ENCODE measurements at regions not wholly inside any gene's neighbourhood (a gene's known extent, or its start where the extent isn't known, plus 50 kb on each side); places are given as distances from the start of the nearest gene placed in this dataset.
"Not testable (repeated sequence)": the region's sequence is repeated elsewhere in the genome, so short reads cannot be mapped to it uniquely, and the experiment has no call there.

- no peak for DNase-seq
- Mint-ChIP-seq H3K27ac (no peak overlapping the region), H3K9me3 (no peaks in the 10 kb centered on the region), H3K36me3 (ENCODE audit: low read depth) (no peaks in the 10 kb centered on the region), H3K4me1 (ENCODE audit: low read depth) (peaks cover 3% of the 10 kb centered on the region), H3K27me3 (ENCODE audit: low read depth) (no peaks in the 10 kb centered on the region), H3K4me3 (no peak overlapping the region)
- intact Hi-C loops (cut with micrococcal nuclease) = no loop called here
- CTCF ChIA-PET = interaction anchor here (1.1 kb wide), 1 partner anchor 329 kb away, joined by 3 read pairs; no protein-coding TSS in a partner anchor
Observed at GRCh38 chr21:35381743-35382310, 332.7 kb upstream of the RUNX1 start.

DNA sequence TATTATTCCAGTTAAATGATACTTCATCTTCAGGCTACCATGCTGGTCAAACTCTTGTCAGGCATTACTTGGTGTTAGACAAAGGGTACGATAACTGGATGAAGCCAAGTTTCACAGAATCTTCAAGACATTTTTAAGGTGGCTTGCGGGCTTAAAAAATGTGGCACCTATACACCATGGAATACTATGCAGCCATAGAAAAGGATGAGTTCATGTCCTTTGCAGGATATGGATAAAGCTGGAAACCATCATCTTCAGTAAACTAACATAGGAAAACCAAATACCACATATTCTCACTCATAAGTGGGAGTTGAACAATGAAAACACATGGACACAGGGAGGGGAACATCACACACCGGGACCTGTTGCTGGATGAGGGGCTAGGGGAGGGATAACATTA lies 331.2 kb upstream of the RUNX1 start:
- intact Hi-C loops (cut with micrococcal nuclease) = not testable (repeated sequence)

GRCh38 chr21:35378881-35379280 lies 329.8 kb upstream of the RUNX1 start:
- Mint-ChIP-seq H3K9me3 (no peaks in the 10 kb centered on the region), H3K27me3 (ENCODE audit: low read depth) (no peaks in the 10 kb centered on the region), H3K27ac (no peak overlapping the region), H3K4me3 (no peak overlapping the region), H3K36me3 (ENCODE audit: low read depth) (no peaks in the 10 kb centered on the region), H3K4me1 (ENCODE audit: low read depth) (no peaks in the 10 kb centered on the region)
- CTCF ChIA-PET = no interaction called here
- intact Hi-C loops (cut with micrococcal nuclease) = no loop called here
- no peak for DNase-seq

More for the DNA sequence above, 331.2 kb upstream of the RUNX1 start:
- H3K27ac Mint-ChIP-seq; H3K36me3 Mint-ChIP-seq (ENCODE audit: low read depth); H3K4me1 Mint-ChIP-seq (ENCODE audit: low read depth); H3K9me3 Mint-ChIP-seq; CTCF ChIA-PET; DNase-seq; H3K27me3 Mint-ChIP-seq (ENCODE audit: low read depth); H3K4me3 Mint-ChIP-seq: not testable (repeated sequence)

GRCh38 chr21:35377505-35378090 lies 328.5 kb upstream of the RUNX1 start:
- H3K36me3 Mint-ChIP-seq (ENCODE audit: low read depth) = no peaks in the 10 kb centered on the region
- no peaks in the 10 kb centered on the region for H3K9me3 Mint-ChIP-seq
- H3K27ac Mint-ChIP-seq = no peak overlapping the region
- CTCF ChIA-PET = no interaction called here
- no peaks in the 10 kb centered on the region for H3K27me3 Mint-ChIP-seq (ENCODE audit: low read depth)
- no peak overlapping the region for H3K4me3 Mint-ChIP-seq
- DNase-seq = no peak
- intact Hi-C loops (cut with micrococcal nuclease) = no loop called here
- H3K4me1 Mint-ChIP-seq (ENCODE audit: low read depth) = no peaks in the 10 kb centered on the region

DNA sequence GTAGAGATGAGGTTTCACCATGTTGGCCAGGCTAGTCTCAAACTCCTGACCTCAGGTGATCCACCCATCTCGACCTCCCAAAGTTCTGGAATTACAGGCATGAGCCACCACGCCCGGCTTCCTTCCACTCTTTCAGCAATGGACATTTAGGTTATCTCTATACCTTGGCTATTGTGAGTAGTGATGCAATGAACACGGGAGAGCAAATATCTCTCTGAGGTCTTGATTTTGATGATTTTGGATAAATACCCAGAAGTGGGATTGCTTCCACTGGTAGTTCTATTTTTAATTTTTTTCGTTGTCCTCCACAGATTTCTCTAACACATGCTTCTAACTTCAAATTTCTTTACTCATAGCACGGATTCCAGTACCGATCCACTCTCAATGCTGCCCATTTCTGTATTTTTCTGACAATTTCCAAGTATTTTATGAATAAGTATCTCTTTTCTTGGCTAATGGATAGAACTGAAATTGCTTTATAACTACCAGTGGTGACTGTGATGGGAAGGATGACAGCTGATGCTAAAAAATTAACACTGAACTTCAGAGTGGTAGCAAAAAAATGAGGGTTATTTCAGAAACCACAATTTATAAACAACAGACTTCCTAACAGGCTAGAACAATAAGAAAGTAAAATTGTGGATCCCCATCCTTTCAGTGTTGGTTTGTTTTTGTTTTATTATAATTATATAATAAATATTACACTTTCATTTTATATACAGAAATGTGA lies 327.5 kb upstream of the RUNX1 start:
- no peaks in the 10 kb centered on the region for H3K36me3 Mint-ChIP-seq (ENCODE audit: low read depth)
- CTCF ChIA-PET = no interaction called here
- no peak overlapping the region for H3K27ac Mint-ChIP-seq
- intact Hi-C loops (cut with micrococcal nuclease) = no loop called here
- no peaks in the 10 kb centered on the region for H3K9me3 Mint-ChIP-seq
- H3K27me3 Mint-ChIP-seq (ENCODE audit: low read depth) = no peaks in the 10 kb centered on the region
- no peaks in the 10 kb centered on the region for H3K4me1 Mint-ChIP-seq (ENCODE audit: low read depth)
- no peak for DNase-seq
- no peak overlapping the region for H3K4me3 Mint-ChIP-seq

GRCh38 chr21:35375115-35375514 lies 326.0 kb upstream of the RUNX1 start:
- Mint-ChIP-seq H3K4me3 (no peak overlapping the region), H3K27ac (no peak overlapping the region), H3K36me3 (ENCODE audit: low read depth) (no peaks in the 10 kb centered on the region), H3K9me3 (no peaks in the 10 kb centered on the region), H3K4me1 (ENCODE audit: low read depth) (no peaks in the 10 kb centered on the region), H3K27me3 (ENCODE audit: low read depth) (no peaks in the 10 kb centered on the region)
- CTCF ChIA-PET = no interaction called here
- DNase-seq = no peak
- intact Hi-C loops (cut with micrococcal nuclease) = no loop called here

GRCh38 chr21:35373998-35374397 lies 324.9 kb upstream of the RUNX1 start:
- Mint-ChIP-seq H3K27me3 (ENCODE audit: low read depth) (no peaks in the 10 kb centered on the region), H3K27ac (no peak overlapping the region), H3K9me3 (no peaks in the 10 kb centered on the region), H3K4me1 (ENCODE audit: low read depth) (no peaks in the 10 kb centered on the region), H3K36me3 (ENCODE audit: low read depth) (no peaks in the 10 kb centered on the region), H3K4me3 (no peak overlapping the region)
- CTCF ChIA-PET = no interaction called here
- DNase-seq = no peak
- intact Hi-C loops (cut with micrococcal nuclease) = no loop called here

- no peaks in the 10 kb centered on the region for H3K9me3 Mint-ChIP-seq
- no peaks in the 10 kb centered on the region for H3K4me1 Mint-ChIP-seq (ENCODE audit: low read depth)
- H3K27ac Mint-ChIP-seq = no peak overlapping the region
- H3K36me3 Mint-ChIP-seq (ENCODE audit: low read depth) = no peaks in the 10 kb centered on the region
- no peak overlapping the region for H3K4me3 Mint-ChIP-seq
- H3K27me3 Mint-ChIP-seq (ENCODE audit: low read depth) = no peaks in the 10 kb centered on the region
- CTCF ChIA-PET = no interaction called here
- no peak for DNase-seq
- intact Hi-C loops (cut with micrococcal nuclease) = no loop called here
Observed at GRCh38 chr21:35372201-35372600, 323.1 kb upstream of the RUNX1 start.

DNA sequence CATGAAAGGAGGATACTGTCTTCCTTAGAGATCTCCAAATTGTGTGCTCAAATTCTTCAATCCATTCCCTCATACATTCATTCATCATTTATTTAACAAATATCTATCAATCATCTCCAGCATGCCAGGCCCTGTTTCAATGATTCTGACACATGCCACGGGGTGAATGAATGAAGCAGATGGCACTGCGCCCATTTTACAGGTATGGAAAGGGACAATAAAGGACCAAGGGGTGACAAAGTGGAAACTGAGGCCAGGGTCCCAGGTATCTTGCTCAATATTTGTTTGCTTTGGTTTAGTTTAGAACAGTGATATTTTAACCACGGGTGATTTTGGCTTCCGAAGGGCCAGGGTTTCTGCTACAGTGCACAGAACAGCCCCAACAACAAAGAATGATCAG lies 321.6 kb upstream of the RUNX1 start:
- intact Hi-C loops (cut with micrococcal nuclease) = no loop called here
- Mint-ChIP-seq H3K27me3 (ENCODE audit: low read depth) (no peaks in the 10 kb centered on the region), H3K9me3 (no peaks in the 10 kb centered on the region), H3K4me3 (no peak overlapping the region), H3K4me1 (ENCODE audit: low read depth) (no peaks in the 10 kb centered on the region), H3K27ac (no peak overlapping the region), H3K36me3 (ENCODE audit: low read depth) (no peaks in the 10 kb centered on the region)
- no peak for DNase-seq
- CTCF ChIA-PET = no interaction called here

GRCh38 chr21:35370071-35370470 lies 321.0 kb upstream of the RUNX1 start:
- Mint-ChIP-seq H3K27ac (no peak overlapping the region), H3K9me3 (no peaks in the 10 kb centered on the region), H3K27me3 (ENCODE audit: low read depth) (no peaks in the 10 kb centered on the region), H3K4me3 (no peak overlapping the region), H3K4me1 (ENCODE audit: low read depth) (no peaks in the 10 kb centered on the region), H3K36me3 (ENCODE audit: low read depth) (no peaks in the 10 kb centered on the region)
- no peak for DNase-seq
- intact Hi-C loops (cut with micrococcal nuclease) = no loop called here
- CTCF ChIA-PET = no interaction called here

- no peaks in the 10 kb centered on the region for H3K4me1 Mint-ChIP-seq (ENCODE audit: low read depth)
- intact Hi-C loops (cut with micrococcal nuclease) = no loop called here
Observed at GRCh38 chr21:35368326-35368725, 319.2 kb upstream of the RUNX1 start.

DNA sequence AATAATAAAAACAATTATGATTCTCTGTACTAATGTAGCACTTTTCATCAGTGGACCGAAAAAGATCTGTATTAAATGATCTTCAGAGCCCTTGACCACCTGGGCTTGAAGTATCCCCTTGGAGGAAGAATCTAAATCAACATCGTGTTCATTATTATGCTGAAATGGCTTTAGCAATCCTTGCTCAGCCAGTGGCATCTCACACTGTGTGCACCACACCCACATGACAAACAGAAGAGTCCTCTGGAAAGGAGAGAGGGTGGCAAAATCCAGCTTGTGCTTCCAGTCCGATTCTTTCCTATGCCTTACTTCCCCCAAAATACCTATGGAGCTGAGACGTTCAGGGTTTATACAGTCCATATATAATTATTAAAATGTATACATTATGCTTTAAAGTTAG lies 318.5 kb upstream of the RUNX1 start:
- no peak overlapping the region for H3K4me3 Mint-ChIP-seq
- peaks cover 3% of the 10 kb centered on the region for H3K9me3 Mint-ChIP-seq
- no peak for DNase-seq
- no peaks in the 10 kb centered on the region for H3K27me3 Mint-ChIP-seq (ENCODE audit: low read depth)
- no peaks in the 10 kb centered on the region for H3K4me1 Mint-ChIP-seq (ENCODE audit: low read depth)
- CTCF ChIA-PET = interaction anchor here (0.6 kb wide), 1 partner anchor 693 kb away, joined by 4 read pairs; no protein-coding TSS in a partner anchor
- intact Hi-C loops (cut with micrococcal nuclease) = no loop called here
- H3K27ac Mint-ChIP-seq = no peak overlapping the region
- H3K36me3 Mint-ChIP-seq (ENCODE audit: low read depth) = no peaks in the 10 kb centered on the region

More at GRCh38 chr21:35368326-35368725, 319.2 kb upstream of the RUNX1 start:
- H3K36me3 Mint-ChIP-seq (ENCODE audit: low read depth) = no peaks in the 10 kb centered on the region
- H3K27ac Mint-ChIP-seq = no peak overlapping the region
- H3K9me3 Mint-ChIP-seq = peaks cover 3% of the 10 kb centered on the region
- DNase-seq = no peak
- H3K27me3 Mint-ChIP-seq (ENCODE audit: low read depth) = no peaks in the 10 kb centered on the region
- CTCF ChIA-PET = no interaction called here
- no peak overlapping the region for H3K4me3 Mint-ChIP-seq

GRCh38 chr21:35366394-35367080 lies 317.4 kb upstream of the RUNX1 start:
- Mint-ChIP-seq H3K27ac (no peak overlapping the region), H3K9me3 (peaks cover 3% of the 10 kb centered on the region), H3K27me3 (ENCODE audit: low read depth) (no peaks in the 10 kb centered on the region), H3K4me1 (ENCODE audit: low read depth) (no peaks in the 10 kb centered on the region), H3K4me3 (no peak overlapping the region), H3K36me3 (ENCODE audit: low read depth) (no peaks in the 10 kb centered on the region)
- CTCF ChIA-PET = no interaction called here
- intact Hi-C loops (cut with micrococcal nuclease) = no loop called here
- no peak for DNase-seq
